HG03571 (cell line): ENCODE measurements at regions not wholly inside any gene's neighbourhood (a gene's known extent, or its start where the extent isn't known, plus 50 kb on each side); places are given as distances from the start of the nearest gene placed in this dataset.

Source experiments
- ATAC-seq: cut with Tn5 transposase; IDR thresholded peaks from one replicate; pipeline ENCODE4 v1.9.1; 2021; ENCODE audit not compliant: unreplicated experiment

GRCh38 chr13:62706048-62706447, 1290.4 kb upstream of the PCDH20 start:
- no peak for ATAC-seq

- no peak for ATAC-seq
These were observed 1289.2 kb upstream of the PCDH20 start for GRCh38 chr13:62704875-62705274.

GRCh38 chr13:62702502-62702901, 1286.9 kb upstream of the PCDH20 start:
- ATAC-seq: no peak

- no peak for ATAC-seq
These were observed 1282.1 kb upstream of the PCDH20 start for GRCh38 chr13:62697701-62698100.

GRCh38 chr13:62696490-62696889, 1280.8 kb upstream of the PCDH20 start:
- no peak for ATAC-seq

- no peak for ATAC-seq
These were observed 1272.1 kb upstream of the PCDH20 start for GRCh38 chr13:62687732-62688131.

GRCh38 chr13:62684359-62684758, 1268.7 kb upstream of the PCDH20 start:
- ATAC-seq: no peak

- no peak for ATAC-seq
These were observed 1267.1 kb upstream of the PCDH20 start for GRCh38 chr13:62682788-62683187.

GRCh38 chr13:62678039-62678438, 1262.4 kb upstream of the PCDH20 start:
- no peak for ATAC-seq

- ATAC-seq: no peak
These were observed 1248.1 kb upstream of the PCDH20 start for GRCh38 chr13:62663767-62664166.

GRCh38 chr13:62659365-62659764, 1243.7 kb upstream of the PCDH20 start:
- ATAC-seq: no peak

- no peak for ATAC-seq
These were observed 1237.7 kb upstream of the PCDH20 start for GRCh38 chr13:62653371-62653770.

GRCh38 chr13:62643799-62644524, 1228.3 kb upstream of the PCDH20 start:
- peak; percentile 61 for ATAC-seq

- ATAC-seq: no peak
These were observed 1227.4 kb upstream of the PCDH20 start for GRCh38 chr13:62643007-62643483.

- no peak for ATAC-seq
These were observed 1219.5 kb upstream of the PCDH20 start for GRCh38 chr13:62635161-62635560.

GRCh38 chr13:62633448-62633847, 1217.8 kb upstream of the PCDH20 start:
- ATAC-seq: no peak

GRCh38 chr13:62631619-62632018, 1216.0 kb upstream of the PCDH20 start:
- no peak for ATAC-seq

GRCh38 chr13:62631124-62631523, 1215.5 kb upstream of the PCDH20 start:
- ATAC-seq: no peak

GRCh38 chr13:62629618-62630017, 1214.0 kb upstream of the PCDH20 start:
- ATAC-seq: no peak

GRCh38 chr13:62627226-62627625, 1211.6 kb upstream of the PCDH20 start:
- no peak for ATAC-seq

- ATAC-seq: no peak
These were observed 1211.1 kb upstream of the PCDH20 start for GRCh38 chr13:62626771-62627170.

GRCh38 chr13:62625214-62625881, 1209.7 kb upstream of the PCDH20 start:
- no peak for ATAC-seq
